GM12878 (cell line): ENCODE measurements at regions not wholly inside any gene's neighbourhood (a gene's known extent, or its start where the extent isn't known, plus 50 kb on each side); places are given as distances from the start of the nearest gene placed in this dataset.

Experiments used
- ATAC-seq: fragments of 200-7000 bp; cut with Tn5 transposase; 3 replicates; pipeline ENCODE4 v1.9.1; 2020; ENCODE audit warnings: mild to moderate bottlenecking, moderate library complexity
- BruUV-seq: library from RNA; stranded (reverse); fragments of 400-500 nt; replicated peaks from 2 replicates; lab custom pipeline; 2021; lab: Mats Ljungman, UMichigan
- CTCF ChIA-PET: fragments of 300-600 bp; sonication (Branson Sonifier 250); formaldehyde crosslinking; extraction: SDS; loops from one replicate; lab custom pipeline; 2021; ENCODE audit warnings: inconsistent platforms; lab: Yijun Ruan, JAX
- POLR2A ChIA-PET: fragments of 350-600 bp; formaldehyde crosslinking; extraction: SDS; loops from one replicate; lab custom pipeline; 2021; ENCODE audit warnings: inconsistent platforms; lab: Charles Lee
- RAD21 ChIA-PET: fragments of 300-600 bp; sonication (Branson Sonifier 250); formaldehyde crosslinking; loops from one replicate; lab custom pipeline; 2023; ENCODE audit warnings: antibody characterized with exemption; ENCODE audit not compliant: unreplicated experiment; lab: Charles Lee
- SMC1A ChIA-PET: fragments of 300-600 bp; sonication (Branson Sonifier 250); formaldehyde crosslinking; loops from one replicate; lab custom pipeline; 2023; ENCODE audit not compliant: unreplicated experiment, uncharacterized antibody; lab: Charles Lee
- DNase-seq: peaks from one replicate; pipeline ENCODE4 v3.0.0-alpha.2; 2011; ENCODE audit warnings: low read depth, low spot score
- FAIRE-seq: peaks from 3 replicates; lab custom pipeline; 2011; peaks lifted over from hg19 to GRCh38; lab: Jason Lieb, UNC
- H2AFZ ChIP-seq: 2 replicates; pipeline ENCODE4 v1.6.0; 2011; ENCODE audit warnings: low read depth, low read length, control low read depth; ENCODE audit not compliant: control insufficient read depth
- H3K27ac ChIP-seq: 2 replicates; pipeline ENCODE4 v1.5.1; 2011; ENCODE audit warnings: control low read depth; ENCODE audit not compliant: control insufficient read depth, insufficient read depth
- H3K27me3 ChIP-seq, 2 experiments: replicated peaks in 1 of 2; 2 replicates each; pipeline versions ENCODE4 v1.6.0 to v1.6.1; 2011; ENCODE audit warnings: low read length in 1 of 2; ENCODE audit not compliant: control insufficient read depth in 2 of 2, insufficient read depth in 2 of 2
- H3K36me3 ChIP-seq, 2 experiments: 2 replicates each; pipeline ENCODE4 v1.5.1; 2011; ENCODE audit warnings: low read length in 1 of 2; ENCODE audit not compliant: control insufficient read depth in 2 of 2, insufficient read depth in 2 of 2
- H3K4me1 ChIP-seq: 2 replicates; pipeline ENCODE4 v1.6.1; 2011; ENCODE audit warnings: mild to moderate bottlenecking, low read length, moderate library complexity, mixed read lengths; ENCODE audit not compliant: control insufficient read depth, insufficient read depth
- H3K4me2 ChIP-seq: 2 replicates; pipeline ENCODE4 v1.6.0; 2011; ENCODE audit warnings: control low read depth; ENCODE audit not compliant: control insufficient read depth, insufficient read depth
- H3K4me3 ChIP-seq: fragments of 200-600 bp; sonication (generic); 2 replicates; pipeline ENCODE4 v1.5.1; 2016
- H3K79me2 ChIP-seq: 2 replicates; pipeline ENCODE4 v1.6.0; 2011; ENCODE audit warnings: low read length; ENCODE audit not compliant: control insufficient read depth, insufficient read depth
- H3K9ac ChIP-seq: 2 replicates; pipeline ENCODE4 v1.8.0; 2011; ENCODE audit warnings: low read length, control low read depth, mixed read lengths; ENCODE audit not compliant: control insufficient read depth, insufficient read depth
- H3K9me3 ChIP-seq: replicated peaks from 3 replicates; pipeline ENCODE4 v1.5.1; 2011; ENCODE audit warnings: mild to moderate bottlenecking, low read length; ENCODE audit not compliant: control insufficient read depth, insufficient read depth
- H4K20me1 ChIP-seq: 2 replicates; pipeline ENCODE4 v1.6.0; 2011; ENCODE audit not compliant: control insufficient read depth, insufficient read depth
- BACH1 ChIP-seq: fragments of 450-650 bp; IDR thresholded peaks from 2 replicates; pipeline ENCODE4 v1.6.1; 2017; ENCODE audit warnings: mild to moderate bottlenecking, borderline replicate concordance
- CUX1 ChIP-seq: IDR thresholded peaks from 2 replicates; pipeline ENCODE4 v1.6.1; 2012; ENCODE audit warnings: improper control_type of control experiment, low read depth, low read length; ENCODE audit not compliant: insufficient replicate concordance
- FOS ChIP-seq: IDR thresholded peaks from 3 replicates; pipeline ENCODE4 v1.6.1; 2011; ENCODE audit warnings: borderline replicate concordance; ENCODE audit not compliant: insufficient read length; ENCODE audit errors: extremely low read depth
- LARP7 ChIP-seq: fragments of 450-650 bp; IDR thresholded peaks from 2 replicates; pipeline ENCODE4 v1.6.1; 2017; ENCODE audit warnings: mild to moderate bottlenecking
- RCOR1 ChIP-seq: conservative IDR thresholded peaks from 2 replicates; pipeline ENCODE4 v1.6.1; 2012; ENCODE audit warnings: low read depth, low read length, improper control_type of control experiment
- RELA ChIP-seq: fragments of 450-650 bp; IDR thresholded peaks from 2 replicates; pipeline ENCODE4 v1.8.0; 2014; ENCODE audit warnings: borderline replicate concordance; ENCODE audit not compliant: partially characterized antibody
- SMC3 ChIP-seq: IDR thresholded peaks from 2 replicates; pipeline ENCODE4 v1.6.1; 2011; ENCODE audit warnings: low read length, improper control_type of control experiment, borderline replicate concordance
- ZNF24 ChIP-seq: fragments of 450-650 bp; IDR thresholded peaks from 2 replicates; pipeline ENCODE4 v1.6.1; 2017; ENCODE audit warnings: antibody characterized with exemption, mild to moderate bottlenecking
- ZNF622 ChIP-seq: fragments of 450-650 bp; IDR thresholded peaks from 2 replicates; pipeline ENCODE4 v1.6.1; 2017; ENCODE audit warnings: mild to moderate bottlenecking, inconsistent platforms
- WGBS: methylation state at CpG from one replicate; pipeline ENCODE4 v1.1.6; 2016; ENCODE audit warnings: low lambda C conversion rate; ENCODE audit not compliant: insufficient replicate concordance, insufficient coverage; ENCODE audit errors: missing lambda C conversion rate; 5-methylcytosine and 5-hydroxymethylcytosine counted together
- in situ Hi-C: fragments of 300-500 bp; cut with MboI; formaldehyde crosslinking; loops from 9 replicates; pipeline ENCODE4 v1.14.3; 2018; ENCODE audit warnings: mixed read lengths
- intact Hi-C: fragments of 100-400 bp; cut with micrococcal nuclease; formaldehyde crosslinking; loops from one replicate; pipeline ENCODE4 v1.14.2; 2022; ENCODE audit not compliant: unreplicated experiment

DNA sequence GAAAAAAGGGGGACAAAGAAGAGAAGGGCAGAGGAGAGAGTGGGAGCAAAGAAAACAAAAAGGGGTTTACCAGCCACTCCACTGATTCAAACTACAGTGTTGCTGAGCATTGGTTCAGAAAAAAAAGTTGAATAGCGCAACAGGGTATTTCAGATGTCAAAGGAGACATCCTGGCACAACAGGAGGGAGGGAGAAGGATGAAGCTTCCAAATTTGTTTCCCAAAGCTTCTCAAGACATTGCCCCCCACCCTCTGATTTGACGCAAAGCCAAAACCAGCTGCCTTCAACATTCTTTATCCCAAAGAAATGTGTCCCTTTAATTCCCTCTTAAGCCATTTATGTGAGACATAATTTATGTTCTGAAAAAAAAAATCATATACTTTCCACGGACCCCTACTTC lies 105.5 kb upstream of the TNC start (continued):
- TF ChIP-seq RCOR1 = no peak
- TF ChIP-seq, all 136 proteins: peak for 0

GRCh38 chr9:115225459-115226116 lies 107.6 kb upstream of the TNC start:
- 69% methylated on average over 3 of the region's 3 CpGs for WGBS
- Histone ChIP-seq H3K36me3 (no peaks in the 10 kb centered on the region), H3K79me2 (no peaks in the 10 kb centered on the region), H2AFZ (no peak overlapping the region), H3K4me3 (no peak overlapping the region), H4K20me1 (no peaks in the 10 kb centered on the region), H3K27me3 (no peaks in the 10 kb centered on the region), H3K9me3 (no peaks in the 10 kb centered on the region), H3K27ac (no peak overlapping the region), H3K4me2 (no peak overlapping the region), H3K9ac (no peak overlapping the region), H3K4me1 (no peaks in the 10 kb centered on the region)
- ATAC-seq (no peak), DNase-seq (no peak), FAIRE-seq (no peak)
- ChIA-PET RAD21 (interaction anchor here (0.9 to 1.0 kb wide), 2 partner anchors 187 to 300 kb away, joined by 3 read pairs; no protein-coding TSS in a partner anchor), SMC1A (interaction anchor here (0.9 to 1.8 kb wide), 5 partner anchors 9 to 301 kb away, joined by 3 to 7 read pairs (median 3); no protein-coding TSS in a partner anchor), CTCF (interaction anchor here (0.8 to 3.4 kb wide), 8 partner anchors 10 to 545 kb away, joined by 3 to 15 read pairs (median 4); no protein-coding TSS in a partner anchor), POLR2A (no interaction called here)
- intact Hi-C loops = loop anchor here (1.0 kb wide), 1 partner anchor 298 kb away; no protein-coding TSS in a partner anchor
- TF ChIP-seq FOS = no peak
- TF ChIP-seq LARP7 = no peak
- no peak for TF ChIP-seq ZNF622
- in situ Hi-C loops = no loop called here
- no TSS peak for BruUV-seq

DNA sequence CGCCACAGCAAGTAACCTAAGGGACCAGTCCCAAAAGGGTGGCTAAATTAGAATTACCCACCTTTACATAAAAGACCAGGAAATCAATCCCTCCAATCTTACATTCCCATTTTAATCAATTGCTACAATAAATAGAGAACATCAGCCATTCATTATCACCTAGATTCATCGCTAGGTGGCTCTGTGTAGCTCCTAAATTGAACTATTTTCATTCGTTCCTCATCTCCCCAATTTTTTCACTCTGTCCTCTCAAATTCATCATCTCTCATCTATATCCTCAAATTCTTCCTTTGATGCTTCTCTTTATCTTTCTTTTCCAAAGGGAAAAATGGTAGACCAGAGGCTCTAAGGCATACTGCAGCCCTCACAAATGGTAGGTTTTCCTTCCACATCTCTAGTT lies 108.2 kb upstream of the TNC start:
- RAD21 ChIA-PET = interaction anchor here (0.9 to 1.0 kb wide), 3 partner anchors 186 to 300 kb away, joined by 3 to 4 read pairs (median 3); no protein-coding TSS in a partner anchor
- FAIRE-seq (no peak), ATAC-seq (no peak), DNase-seq (no peak)
- no TSS peak for BruUV-seq
- in situ Hi-C loops (no loop called here), intact Hi-C loops (loop anchor here (1.0 kb wide), 1 partner anchor 297 kb away; no protein-coding TSS in a partner anchor)
- CTCF ChIA-PET = interaction anchor here (0.8 to 3.4 kb wide), 8 partner anchors 11 to 545 kb away, joined by 3 to 15 read pairs (median 4); no protein-coding TSS in a partner anchor
- Histone ChIP-seq H3K27me3 (no peaks in the 10 kb centered on the region), H3K4me1 (no peaks in the 10 kb centered on the region), H3K79me2 (no peaks in the 10 kb centered on the region), H4K20me1 (no peaks in the 10 kb centered on the region), H3K36me3 (no peaks in the 10 kb centered on the region), H3K9ac (no peak overlapping the region), H3K4me2 (no peak overlapping the region), H3K4me3 (no peak overlapping the region), H3K27ac (no peak overlapping the region), H3K9me3 (no peaks in the 10 kb centered on the region), H2AFZ (no peak overlapping the region)
- WGBS = 42% methylated on average over 3 of the region's 3 CpGs
- SMC1A ChIA-PET = interaction anchor here (0.9 to 1.8 kb wide), 6 partner anchors 9 to 301 kb away, joined by 3 to 7 read pairs (median 3); no protein-coding TSS in a partner anchor
- POLR2A ChIA-PET = no interaction called here
- no peak for TF ChIP-seq RELA
- TF ChIP-seq BACH1 = no peak
- peak; percentile 24; the same call in 1 of the 2 replicates for TF ChIP-seq SMC3
- no peak for TF ChIP-seq FOS
- TF ChIP-seq CUX1 = no peak
- no peak for TF ChIP-seq ZNF24
